ENCODE measurements at regions not wholly inside any gene's neighbourhood (a gene's known extent, or its start where the extent isn't known, plus 50 kb on each side); places are given as distances from the start of the nearest gene placed in this dataset.

DNA sequence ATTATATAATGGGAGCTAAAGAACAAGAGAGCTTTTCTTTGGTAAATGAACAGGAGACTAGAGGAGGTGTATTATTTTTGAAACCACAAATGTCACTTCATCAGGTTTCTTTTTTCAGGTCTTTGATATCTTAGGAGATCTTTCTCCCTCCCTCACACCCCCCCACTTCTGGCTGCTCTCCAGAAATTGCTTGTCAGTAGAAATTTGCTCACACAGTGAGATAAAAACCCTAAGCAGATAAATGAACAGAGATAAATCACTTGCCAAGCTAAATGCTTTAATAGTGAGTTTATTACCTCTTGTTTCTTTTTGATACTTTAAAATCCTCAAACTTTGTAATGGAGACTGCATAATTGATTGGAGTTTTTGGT lies 421.2 kb upstream of the TENM3 start:
- DNase-seq (ENCODE audit: low read depth, low spot score) (no peak), ATAC-seq (no peak), FAIRE-seq (no peak)
- no peak for TF ChIP-seq SUZ12 (IDR thresholded peaks at IDR 0.05; ENCODE audit: unreplicated experiment)
- TF ChIP-seq, protein P1, sequence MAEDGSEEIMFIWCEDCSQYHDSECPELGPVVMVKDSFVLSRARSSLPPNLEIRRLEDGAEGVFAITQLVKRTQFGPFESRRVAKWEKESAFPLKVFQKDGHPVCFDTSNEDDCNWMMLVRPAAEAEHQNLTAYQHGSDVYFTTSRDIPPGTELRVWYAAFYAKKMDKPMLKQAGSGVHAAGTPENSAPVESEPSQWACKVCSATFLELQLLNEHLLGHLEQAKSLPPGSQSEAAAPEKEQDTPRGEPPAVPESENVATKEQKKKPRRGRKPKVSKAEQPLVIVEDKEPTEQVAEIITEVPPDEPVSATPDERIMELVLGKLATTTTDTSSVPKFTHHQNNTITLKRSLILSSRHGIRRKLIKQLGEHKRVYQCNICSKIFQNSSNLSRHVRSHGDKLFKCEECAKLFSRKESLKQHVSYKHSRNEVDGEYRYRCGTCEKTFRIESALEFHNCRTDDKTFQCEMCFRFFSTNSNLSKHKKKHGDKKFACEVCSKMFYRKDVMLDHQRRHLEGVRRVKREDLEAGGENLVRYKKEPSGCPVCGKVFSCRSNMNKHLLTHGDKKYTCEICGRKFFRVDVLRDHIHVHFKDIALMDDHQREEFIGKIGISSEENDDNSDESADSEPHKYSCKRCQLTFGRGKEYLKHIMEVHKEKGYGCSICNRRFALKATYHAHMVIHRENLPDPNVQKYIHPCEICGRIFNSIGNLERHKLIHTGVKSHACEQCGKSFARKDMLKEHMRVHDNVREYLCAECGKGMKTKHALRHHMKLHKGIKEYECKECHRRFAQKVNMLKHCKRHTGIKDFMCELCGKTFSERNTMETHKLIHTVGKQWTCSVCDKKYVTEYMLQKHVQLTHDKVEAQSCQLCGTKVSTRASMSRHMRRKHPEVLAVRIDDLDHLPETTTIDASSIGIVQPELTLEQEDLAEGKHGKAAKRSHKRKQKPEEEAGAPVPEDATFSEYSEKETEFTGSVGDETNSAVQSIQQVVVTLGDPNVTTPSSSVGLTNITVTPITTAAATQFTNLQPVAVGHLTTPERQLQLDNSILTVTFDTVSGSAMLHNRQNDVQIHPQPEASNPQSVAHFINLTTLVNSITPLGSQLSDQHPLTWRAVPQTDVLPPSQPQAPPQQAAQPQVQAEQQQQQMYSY (CRISPR knock-in tag; IDR thresholded peaks at IDR 0.05): no peak
- TF ChIP-seq RELA (IDR thresholded peaks at IDR 0.05; ENCODE audit: borderline replicate concordance, partially characterized antibody): no peak
- no peak for TF ChIP-seq ZBED1 (IDR thresholded peaks at IDR 0.05; ENCODE audit: borderline replicate concordance)
- no peak for TF ChIP-seq TCF7 (IDR thresholded peaks at IDR 0.05; ENCODE audit: borderline replicate concordance)
- TF ChIP-seq E2F4 (IDR thresholded peaks at IDR 0.05; ENCODE audit: low read depth, low read length): no peak
- TF ChIP-seq RCOR1 (conservative IDR thresholded peaks at IDR 0.05; ENCODE audit: low read depth, low read length): no peak
- TF ChIP-seq, protein P2, sequence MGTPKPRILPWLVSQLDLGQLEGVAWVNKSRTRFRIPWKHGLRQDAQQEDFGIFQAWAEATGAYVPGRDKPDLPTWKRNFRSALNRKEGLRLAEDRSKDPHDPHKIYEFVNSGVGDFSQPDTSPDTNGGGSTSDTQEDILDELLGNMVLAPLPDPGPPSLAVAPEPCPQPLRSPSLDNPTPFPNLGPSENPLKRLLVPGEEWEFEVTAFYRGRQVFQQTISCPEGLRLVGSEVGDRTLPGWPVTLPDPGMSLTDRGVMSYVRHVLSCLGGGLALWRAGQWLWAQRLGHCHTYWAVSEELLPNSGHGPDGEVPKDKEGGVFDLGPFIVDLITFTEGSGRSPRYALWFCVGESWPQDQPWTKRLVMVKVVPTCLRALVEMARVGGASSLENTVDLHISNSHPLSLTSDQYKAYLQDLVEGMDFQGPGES (IDR thresholded peaks at IDR 0.05): no peak
- TF ChIP-seq HDAC6 (IDR thresholded peaks at IDR 0.05; ENCODE audit: unreplicated experiment): no peak
- TF ChIP-seq USF1 (IDR thresholded peaks at IDR 0.05; ENCODE audit: borderline replicate concordance, extremely low read length, insufficient read depth, low read depth, low read length): no peak
- ChIA-PET RAD21 (ENCODE audit: unreplicated experiment) (no interaction called here), POLR2A (no interaction called here), CTCF (no interaction called here), SMC1A (ENCODE audit: uncharacterized antibody, unreplicated experiment) (interaction anchor here (1.0 kb wide), 1 partner anchor 9 kb away, joined by 3 read pairs; no protein-coding TSS in a partner anchor)
- no peak overlapping the region for H2AFZ ChIP-seq (ENCODE audit: control insufficient read depth, low read depth, low read length)
- in situ Hi-C loops (cut with MboI): no loop called here
- no peak overlapping the region for H3K27ac ChIP-seq (ENCODE audit: control insufficient read depth, insufficient read depth)
- H3K27me3 ChIP-seq (replicated peaks in 1 of 2; ENCODE audit: control insufficient read depth in 2 of 2, insufficient read depth in 2 of 2, low read length in 1 of 2): no peaks in the 10 kb centered on the region
- no peaks in the 10 kb centered on the region for H3K36me3 ChIP-seq (ENCODE audit: control insufficient read depth in 2 of 2, insufficient read depth in 2 of 2, low read length in 1 of 2)
- no peaks in the 10 kb centered on the region for H4K20me1 ChIP-seq (ENCODE audit: control insufficient read depth, insufficient read depth)
- intact Hi-C loops (cut with micrococcal nuclease; ENCODE audit: unreplicated experiment): no loop called here
- H3K9ac ChIP-seq (ENCODE audit: control insufficient read depth, insufficient read depth, low read length): no peak overlapping the region
- no peak overlapping the region for H3K4me3 ChIP-seq
- H3K9me3 ChIP-seq (replicated peaks; ENCODE audit: control insufficient read depth, insufficient read depth, low read length): no peaks in the 10 kb centered on the region
- H3K79me2 ChIP-seq (ENCODE audit: control insufficient read depth, insufficient read depth, low read length): no peaks in the 10 kb centered on the region
- no peaks in the 10 kb centered on the region for H3K4me1 ChIP-seq (ENCODE audit: control insufficient read depth, insufficient read depth, low read length)
- no peak overlapping the region for H3K4me2 ChIP-seq (ENCODE audit: control insufficient read depth, insufficient read depth)
- no TSS peak for BruUV-seq (replicated peaks)

Data from GM12878 (cell line).